ENCODE measurements at regions not wholly inside any gene's neighbourhood (a gene's known extent, or its start where the extent isn't known, plus 50 kb on each side); places are given as distances from the start of the nearest gene placed in this dataset.

- TF ChIP-seq ZFYVE20 (CRISPR knock-in tag; IDR thresholded peaks at IDR 0.05; ENCODE audit: borderline replicate concordance, low read depth) (no peak), ZNF251 (CRISPR knock-in tag; IDR thresholded peaks at IDR 0.05) (no peak), ZMAT3 (CRISPR knock-in tag; conservative IDR thresholded peaks at IDR 0.05) (no peak), MLX (CRISPR knock-in tag; IDR thresholded peaks at IDR 0.05) (0 out of 2 replicates have a peak, but pooled peaks have one; percentile 9), GMEB1 (CRISPR knock-in tag; IDR thresholded peaks at IDR 0.05; ENCODE audit: borderline replicate concordance) (no peak), CBFB (CRISPR knock-in tag; IDR thresholded peaks at IDR 0.05) (peak; percentile 97), AHR (CRISPR knock-in tag; IDR thresholded peaks at IDR 0.05) (no peak), ZNF142 (CRISPR knock-in tag; IDR thresholded peaks at IDR 0.05) (no peak), TBX3 (IDR thresholded peaks at IDR 0.05; ENCODE audit: borderline replicate concordance) (peak; percentile 95), KAT8 (CRISPR knock-in tag; IDR thresholded peaks at IDR 0.05) (peak; percentile 25; the same call in 1 of the 2 replicates), AHDC1 (CRISPR knock-in tag; IDR thresholded peaks at IDR 0.05; ENCODE audit: borderline replicate concordance) (peak; percentile 73; the same call in 1 of the 2 replicates), ELF1 (CRISPR knock-in tag; IDR thresholded peaks at IDR 0.05) (no peak), DNMT1 (CRISPR knock-in tag; IDR thresholded peaks at IDR 0.05) (no peak), LRRFIP1 (CRISPR knock-in tag; conservative IDR thresholded peaks at IDR 0.05) (no peak)
Measured at GRCh38 chr17:14756479-14756878, 455.6 kb downstream of the HS3ST3B1 start (continued).

Data from HepG2 (cell line).